Cardiac muscle cell (in vitro differentiated cells and primary cell): ENCODE measurements at regions not wholly inside any gene's neighbourhood (a gene's known extent, or its start where the extent isn't known, plus 50 kb on each side); places are given as distances from the start of the nearest gene placed in this dataset.
A peak's percentile ranks its signal among the peaks of the same experiment; 100 is the strongest.

Experiments
- DNase-seq, 2 donors: peaks; one replicate each; pipeline versions ENCODE4 v3.0.0 to v3.0.0-alpha.2; 2010 to 2017; ENCODE audit warnings: low read depth in 1 of 2, low spot score in 1 of 2
- H3K27ac ChIP-seq: fragments of 200-600 bp; sonication (generic); 2 replicates; pipeline ENCODE4 v1.5.1; 2016
- H3K27me3 ChIP-seq: fragments of 200-600 bp; sonication (generic); 2 replicates; pipeline ENCODE4 v1.6.0; 2016; ENCODE audit warnings: control low read depth
- H3K36me3 ChIP-seq: fragments of 200-600 bp; sonication (generic); 2 replicates; pipeline ENCODE4 v1.5.1; 2016; ENCODE audit warnings: control low read depth
- H3K4me1 ChIP-seq: fragments of 200-600 bp; sonication (generic); 2 replicates; pipeline ENCODE4 v1.8.1; 2017; ENCODE audit warnings: low read depth, mild to moderate bottlenecking, mixed run types
- H3K4me3 ChIP-seq: fragments of 200-600 bp; sonication (generic); 2 replicates; pipeline ENCODE4 v1.5.1; 2016; ENCODE audit warnings: mild to moderate bottlenecking
- H3K9me3 ChIP-seq: fragments of 200-600 bp; sonication (generic); 2 replicates; pipeline ENCODE4 v1.5.1; 2017; ENCODE audit warnings: low read depth, mild to moderate bottlenecking, control low read depth
- CTCF ChIP-seq: IDR thresholded peaks from 2 replicates; pipeline ENCODE4 v1.5.1; 2012; ENCODE audit warnings: low read depth, mild to moderate bottlenecking, low read length

- Histone ChIP-seq H3K4me1 (no peaks in the 10 kb centered on the region), H3K27me3 (peaks cover 13% of the 10 kb centered on the region), H3K27ac (no peak overlapping the region), H3K9me3 (no peaks in the 10 kb centered on the region), H3K4me3 (no peak overlapping the region), H3K36me3 (no peaks in the 10 kb centered on the region)
- TF ChIP-seq CTCF, result no peak
- peak in 1 of 2 donors; percentile 22 for DNase-seq
Measured at GRCh38 chr1:214192825-214193643, 87.9 kb upstream of the SMYD2 start.

GRCh38 chr1:214193691-214194090 is 87.3 kb upstream of the SMYD2 start:
- no peak for TF ChIP-seq CTCF
- no peaks in the 10 kb centered on the region for H3K9me3 ChIP-seq
- no peaks in the 10 kb centered on the region for H3K36me3 ChIP-seq
- H3K27me3 ChIP-seq, result peaks cover 6% of the 10 kb centered on the region
- no peaks in the 10 kb centered on the region for H3K4me1 ChIP-seq
- DNase-seq, result no peak
- no peak overlapping the region for H3K27ac ChIP-seq
- no peak overlapping the region for H3K4me3 ChIP-seq

- TF ChIP-seq CTCF, result no peak
- DNase-seq, result no peak
- no peak overlapping the region for H3K27ac ChIP-seq
- no peaks in the 10 kb centered on the region for H3K36me3 ChIP-seq
- no peaks in the 10 kb centered on the region for H3K9me3 ChIP-seq
- H3K4me3 ChIP-seq, result no peak overlapping the region
- H3K27me3 ChIP-seq, result no peaks in the 10 kb centered on the region
- no peaks in the 10 kb centered on the region for H3K4me1 ChIP-seq
Measured at GRCh38 chr1:214198571-214198970, 82.4 kb upstream of the SMYD2 start.

GRCh38 chr1:214199585-214199984 is 81.4 kb upstream of the SMYD2 start:
- no peak for TF ChIP-seq CTCF
- Histone ChIP-seq H3K9me3 (no peaks in the 10 kb centered on the region), H3K27ac (no peak overlapping the region), H3K4me1 (no peaks in the 10 kb centered on the region), H3K36me3 (no peaks in the 10 kb centered on the region), H3K27me3 (no peaks in the 10 kb centered on the region), H3K4me3 (no peak overlapping the region)
- DNase-seq, result no peak

GRCh38 chr1:214202992-214203391 is 78.0 kb upstream of the SMYD2 start:
- Histone ChIP-seq H3K27me3 (no peaks in the 10 kb centered on the region), H3K4me3 (no peak overlapping the region), H3K4me1 (no peaks in the 10 kb centered on the region), H3K9me3 (no peaks in the 10 kb centered on the region), H3K27ac (no peak overlapping the region), H3K36me3 (no peaks in the 10 kb centered on the region)
- no peak for TF ChIP-seq CTCF
- DNase-seq, result no peak
